ENCODE measurements at regions not wholly inside any gene's neighbourhood (a gene's known extent, or its start where the extent isn't known, plus 50 kb on each side); places are given as distances from the start of the nearest gene placed in this dataset.

DNA sequence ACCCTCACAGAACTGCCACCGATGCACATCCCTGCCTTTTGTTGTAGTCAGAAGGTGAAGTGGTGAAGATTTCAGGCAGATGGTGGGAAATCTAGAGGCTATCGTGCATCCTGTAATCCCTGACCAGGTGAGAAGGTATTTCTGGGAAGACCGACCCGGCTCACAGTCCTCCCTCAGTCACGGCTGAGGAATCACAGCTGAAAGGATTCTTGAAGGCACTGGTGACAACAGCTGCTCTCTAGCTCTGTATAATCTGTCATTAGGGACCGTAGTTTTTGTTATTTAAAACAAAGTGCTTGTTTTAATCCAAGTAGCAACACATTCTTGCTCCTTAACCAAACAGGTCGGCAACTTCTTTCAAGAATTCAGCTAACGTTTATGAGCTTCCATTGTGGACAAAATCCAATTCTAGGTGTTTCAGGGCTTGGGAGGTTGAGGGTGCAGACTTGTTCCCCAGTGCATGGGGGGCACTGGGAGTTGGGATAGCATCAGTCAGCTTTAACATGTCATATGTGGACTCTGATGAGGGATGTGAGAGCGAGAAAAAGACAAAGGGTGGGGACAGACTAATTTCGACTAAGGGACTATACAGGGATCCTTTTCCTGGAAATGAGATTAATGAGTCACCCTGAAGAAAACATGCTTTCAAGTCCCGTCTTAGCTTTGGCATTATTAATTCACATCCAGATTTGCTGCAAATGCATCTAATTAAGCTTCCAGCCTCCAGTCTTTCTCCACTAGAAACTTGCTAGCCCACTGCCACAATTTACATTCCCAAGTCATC is 141.0 kb upstream of the RASGRP1 start:
- Histone ChIP-seq H3K9me3 (replicated peaks; ENCODE audit: low read length) (no peaks in the 10 kb centered on the region), H3K27me3 (ENCODE audit: control insufficient read depth, insufficient read depth, low read length) (peaks cover 2% of the 10 kb centered on the region), H3K4me1 (ENCODE audit: control insufficient read depth, insufficient read depth, low read length) (peaks cover 6% of the 10 kb centered on the region), H3K4me3 (ENCODE audit: low read length) (no peak overlapping the region), H3K9ac (ENCODE audit: low read depth, low read length) (no peak overlapping the region), H3K4me2 (ENCODE audit: low read length) (no peak overlapping the region), H3K36me3 (ENCODE audit: insufficient read depth, low read length) (no peaks in the 10 kb centered on the region)

DNA sequence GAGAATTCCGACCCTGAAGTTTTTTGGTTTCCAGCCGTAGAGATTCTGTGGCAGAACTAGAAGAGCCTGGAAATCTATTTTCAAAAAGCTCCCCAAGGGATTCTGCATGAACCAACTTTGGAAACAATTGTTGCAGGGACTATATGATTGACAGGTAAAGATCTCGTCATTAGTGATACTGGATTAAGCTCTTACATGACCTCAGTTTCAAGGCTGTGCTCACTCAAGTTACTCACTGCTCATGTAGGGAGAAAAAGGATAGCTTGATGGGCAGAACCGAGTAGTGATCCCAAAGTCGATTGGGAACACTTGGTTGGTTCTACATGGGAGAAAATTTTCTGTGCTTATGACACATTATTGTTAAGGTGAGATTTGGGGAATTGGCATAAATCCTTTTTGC is 142.3 kb upstream of the RASGRP1 start:
- Histone ChIP-seq H3K36me3 (ENCODE audit: insufficient read depth, low read length) (no peaks in the 10 kb centered on the region), H3K4me2 (ENCODE audit: low read length) (no peak overlapping the region), H3K4me1 (ENCODE audit: control insufficient read depth, insufficient read depth, low read length) (peaks cover 6% of the 10 kb centered on the region), H3K27me3 (ENCODE audit: control insufficient read depth, insufficient read depth, low read length) (peaks cover 2% of the 10 kb centered on the region), H3K9ac (ENCODE audit: low read depth, low read length) (no peak overlapping the region), H3K9me3 (replicated peaks; ENCODE audit: low read length) (no peaks in the 10 kb centered on the region), H3K4me3 (ENCODE audit: low read length) (no peak overlapping the region)

DNA sequence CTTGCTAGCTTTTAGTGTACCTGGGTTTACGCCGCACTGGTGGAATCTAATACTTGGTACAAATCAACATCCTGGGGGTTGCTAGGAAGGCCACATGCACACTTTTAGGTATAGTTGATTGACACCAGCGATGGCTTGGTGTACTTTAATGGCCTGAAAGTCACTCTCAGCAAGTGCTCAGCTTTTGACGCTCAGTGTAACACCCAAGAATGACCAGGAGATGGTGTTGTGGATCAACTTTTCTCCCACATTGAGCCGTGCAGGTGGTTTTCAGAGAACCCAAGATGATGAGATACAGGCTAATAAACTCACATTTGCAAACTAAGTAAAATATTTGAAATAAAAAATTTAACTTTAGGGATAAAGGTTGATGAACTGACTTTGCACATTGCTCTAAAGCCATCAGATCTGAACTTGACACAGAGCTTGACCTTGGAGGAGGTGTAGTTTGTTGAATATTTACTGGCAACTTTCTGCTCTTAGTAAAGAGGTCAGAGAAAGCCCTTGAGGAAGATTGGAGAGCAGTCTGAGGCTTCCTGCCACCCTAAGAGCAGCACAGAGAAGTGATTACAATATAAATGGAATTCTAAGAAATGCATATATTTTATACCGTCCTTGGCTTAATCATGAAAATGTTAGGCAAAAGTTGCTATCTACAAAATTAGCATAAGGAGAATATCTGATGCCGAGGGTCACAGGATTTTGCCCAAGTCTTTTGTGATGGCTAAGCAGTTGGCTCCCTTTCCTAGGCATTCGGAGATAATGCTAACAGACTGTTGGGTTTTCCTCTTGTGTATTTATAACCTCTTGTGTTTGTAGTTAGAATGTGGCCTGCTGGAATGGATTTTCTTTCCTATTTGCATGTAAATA is 143.4 kb upstream of the RASGRP1 start:
- no peaks in the 10 kb centered on the region for H3K36me3 ChIP-seq (ENCODE audit: insufficient read depth, low read length)
- no peak overlapping the region for H3K9ac ChIP-seq (ENCODE audit: low read depth, low read length)
- peaks cover 2% of the 10 kb centered on the region for H3K27me3 ChIP-seq (ENCODE audit: control insufficient read depth, insufficient read depth, low read length)
- H3K4me1 ChIP-seq (ENCODE audit: control insufficient read depth, insufficient read depth, low read length) = peaks cover 6% of the 10 kb centered on the region
- no peak overlapping the region for H3K4me3 ChIP-seq (ENCODE audit: low read length)
- no peak overlapping the region for H3K4me2 ChIP-seq (ENCODE audit: low read length)
- no peaks in the 10 kb centered on the region for H3K9me3 ChIP-seq (replicated peaks; ENCODE audit: low read length)

DNA sequence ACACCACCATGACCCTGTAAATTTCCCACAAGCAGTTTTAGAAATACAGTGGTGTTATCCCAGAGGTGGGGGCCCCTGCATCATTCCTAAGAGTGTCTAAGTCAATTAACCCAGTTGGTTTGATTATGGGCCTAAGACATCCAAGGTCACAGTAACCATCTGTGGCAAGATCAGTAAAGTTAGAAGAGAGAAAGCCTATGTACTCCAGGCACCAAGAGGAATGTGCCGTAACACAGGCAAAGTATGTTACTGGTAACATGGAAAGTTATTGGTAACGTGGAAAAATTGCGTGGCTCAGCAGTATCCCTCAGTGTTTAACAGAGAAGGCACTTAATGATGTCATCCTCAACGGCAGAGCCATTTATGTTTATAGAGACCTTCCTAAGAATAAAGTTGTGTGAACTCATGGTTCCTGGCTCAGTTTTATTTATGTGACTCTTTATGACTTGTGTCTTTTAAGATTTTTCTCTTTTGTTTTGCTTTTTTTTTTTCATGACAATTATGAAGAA is 144.1 kb upstream of the RASGRP1 start:
- no peaks in the 10 kb centered on the region for H3K36me3 ChIP-seq (ENCODE audit: insufficient read depth, low read length)
- H3K4me3 ChIP-seq (ENCODE audit: low read length) = no peak overlapping the region
- H3K9me3 ChIP-seq (replicated peaks; ENCODE audit: low read length) = no peaks in the 10 kb centered on the region
- H3K9ac ChIP-seq (ENCODE audit: low read depth, low read length) = no peak overlapping the region
- H3K4me2 ChIP-seq (ENCODE audit: low read length) = no peak overlapping the region
- peaks cover 2% of the 10 kb centered on the region for H3K27me3 ChIP-seq (ENCODE audit: control insufficient read depth, insufficient read depth, low read length)
- peaks cover 9% of the 10 kb centered on the region for H3K4me1 ChIP-seq (ENCODE audit: control insufficient read depth, insufficient read depth, low read length)

DNA sequence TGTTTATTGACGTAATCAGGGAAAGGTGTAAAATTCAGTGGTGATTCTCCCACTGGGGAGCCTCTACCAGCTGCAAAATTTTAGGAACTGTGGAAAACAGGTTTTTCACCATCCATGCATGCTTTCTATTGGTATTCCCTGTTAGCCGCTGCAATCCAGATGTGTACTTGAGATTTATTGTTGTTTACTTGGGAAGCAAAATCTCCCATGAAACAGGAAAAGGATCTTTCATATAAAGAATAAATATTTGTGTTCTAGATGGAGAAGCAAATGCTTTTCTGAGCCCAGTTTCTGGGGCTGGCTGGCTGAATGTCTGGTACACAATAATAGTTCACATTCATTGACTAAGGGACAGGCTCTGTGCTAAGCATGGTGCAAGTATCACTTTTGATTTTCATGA is 144.6 kb upstream of the RASGRP1 start:
- Histone ChIP-seq H3K4me2 (ENCODE audit: low read length) (no peak overlapping the region), H3K9me3 (replicated peaks; ENCODE audit: low read length) (no peaks in the 10 kb centered on the region), H3K4me1 (ENCODE audit: control insufficient read depth, insufficient read depth, low read length) (peaks cover 13% of the 10 kb centered on the region), H3K9ac (ENCODE audit: low read depth, low read length) (no peak overlapping the region), H3K27me3 (ENCODE audit: control insufficient read depth, insufficient read depth, low read length) (peaks cover 2% of the 10 kb centered on the region), H3K36me3 (ENCODE audit: insufficient read depth, low read length) (no peaks in the 10 kb centered on the region), H3K4me3 (ENCODE audit: low read length) (no peak overlapping the region)

GRCh38 chr15:38714309-38715072 is 149.9 kb upstream of the RASGRP1 start:
- H3K9ac ChIP-seq (ENCODE audit: low read depth, low read length) = peak overlapping the region; percentile 74
- no peaks in the 10 kb centered on the region for H3K9me3 ChIP-seq (replicated peaks; ENCODE audit: low read length)
- peak overlapping the region; percentile 23 for H3K4me2 ChIP-seq (ENCODE audit: low read length)
- no peaks in the 10 kb centered on the region for H3K27me3 ChIP-seq (ENCODE audit: control insufficient read depth, insufficient read depth, low read length)
- peaks cover 22% of the 10 kb centered on the region for H3K4me1 ChIP-seq (ENCODE audit: control insufficient read depth, insufficient read depth, low read length)
- no peak overlapping the region for H3K4me3 ChIP-seq (ENCODE audit: low read length)
- H3K36me3 ChIP-seq (ENCODE audit: insufficient read depth, low read length) = no peaks in the 10 kb centered on the region

DNA sequence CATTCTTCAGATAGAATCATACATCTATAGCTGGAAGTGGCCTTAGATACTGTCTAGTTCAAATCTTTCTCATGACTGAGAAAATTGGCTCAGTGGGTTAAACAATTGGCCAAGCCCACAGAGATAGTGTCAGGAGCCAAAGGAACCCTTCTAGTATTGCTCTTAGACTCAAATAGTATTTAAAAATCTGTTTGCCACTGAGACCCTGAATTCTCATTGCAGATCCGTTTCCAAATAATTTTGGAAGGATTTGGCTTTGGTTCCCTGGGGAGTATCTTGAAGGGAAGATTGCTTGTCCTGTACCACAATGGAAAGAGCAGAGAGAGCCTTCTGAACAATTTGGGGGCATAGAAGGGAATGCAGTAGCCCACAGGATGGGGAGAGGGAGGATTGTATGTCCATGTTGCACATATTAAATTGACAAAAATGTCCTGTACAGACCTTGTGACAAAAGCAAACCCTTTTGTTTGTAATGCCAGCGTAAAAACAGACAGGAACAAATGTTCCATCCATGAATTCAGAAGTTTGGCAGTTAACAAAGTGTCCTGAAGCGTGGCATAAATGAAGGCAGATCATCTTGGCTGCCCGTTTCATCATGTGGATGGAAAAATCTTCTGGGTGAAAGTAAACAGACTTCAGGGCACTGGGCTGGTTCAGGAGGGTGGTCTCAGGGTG is 156.4 kb upstream of the RASGRP1 start:
- H3K9ac ChIP-seq (ENCODE audit: low read depth, low read length) = peak overlapping the region; percentile 35
- H3K4me2 ChIP-seq (ENCODE audit: low read length) = no peak overlapping the region
- H3K27me3 ChIP-seq (ENCODE audit: control insufficient read depth, insufficient read depth, low read length) = peaks cover under 1% of the 10 kb centered on the region
- H3K4me1 ChIP-seq (ENCODE audit: control insufficient read depth, insufficient read depth, low read length) = peaks cover 10% of the 10 kb centered on the region
- no peaks in the 10 kb centered on the region for H3K9me3 ChIP-seq (replicated peaks; ENCODE audit: low read length)
- no peak overlapping the region for H3K4me3 ChIP-seq (ENCODE audit: low read length)
- no peaks in the 10 kb centered on the region for H3K36me3 ChIP-seq (ENCODE audit: insufficient read depth, low read length)

DNA sequence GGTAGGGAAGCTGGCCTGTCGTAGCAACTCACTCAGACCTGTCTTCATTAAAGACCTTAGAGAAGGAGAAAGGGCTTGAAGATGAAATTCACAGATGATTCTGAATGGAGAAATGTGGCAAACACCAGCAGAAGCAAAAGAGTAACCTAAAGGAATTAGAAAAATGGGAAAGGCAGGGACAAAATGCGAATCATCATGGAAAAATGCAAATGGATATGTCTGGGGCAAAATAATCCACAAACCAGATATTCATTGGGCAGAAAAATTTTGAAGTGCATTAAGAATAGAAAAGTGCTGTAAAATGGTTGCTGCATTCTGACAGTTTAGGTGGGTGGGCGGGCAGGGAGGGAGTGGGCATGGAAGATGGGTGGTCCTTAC is 156.9 kb upstream of the RASGRP1 start:
- H3K9me3 ChIP-seq (replicated peaks; ENCODE audit: low read length) = no peaks in the 10 kb centered on the region
- no peaks in the 10 kb centered on the region for H3K36me3 ChIP-seq (ENCODE audit: insufficient read depth, low read length)
- H3K4me3 ChIP-seq (ENCODE audit: low read length) = no peak overlapping the region
- peaks cover 5% of the 10 kb centered on the region for H3K27me3 ChIP-seq (ENCODE audit: control insufficient read depth, insufficient read depth, low read length)
- H3K4me1 ChIP-seq (ENCODE audit: control insufficient read depth, insufficient read depth, low read length) = peaks cover 10% of the 10 kb centered on the region
- peak overlapping the region; percentile 35 for H3K9ac ChIP-seq (ENCODE audit: low read depth, low read length)
- no peak overlapping the region for H3K4me2 ChIP-seq (ENCODE audit: low read length)

DNA sequence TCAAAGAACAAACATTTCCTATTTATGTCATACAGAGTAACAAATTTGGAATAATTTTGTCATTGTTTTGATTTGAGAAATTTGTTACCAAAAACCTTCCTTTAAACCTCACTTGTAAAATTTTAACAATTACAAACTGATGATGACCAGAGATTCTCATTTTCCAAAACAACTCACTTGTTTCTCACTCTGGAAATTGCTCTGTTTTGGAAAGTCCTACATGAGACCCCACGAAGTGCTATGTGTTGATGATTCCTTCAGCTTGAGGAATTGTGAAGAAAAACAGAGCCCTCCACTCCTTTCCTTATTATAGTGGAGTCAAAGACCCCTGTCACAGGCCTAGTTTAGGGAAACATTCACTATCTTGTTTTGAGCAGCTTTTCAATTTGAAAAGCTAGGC is 157.6 kb upstream of the RASGRP1 start:
- Histone ChIP-seq H3K4me2 (ENCODE audit: low read length) (no peak overlapping the region), H3K9ac (ENCODE audit: low read depth, low read length) (no peak overlapping the region), H3K27me3 (ENCODE audit: control insufficient read depth, insufficient read depth, low read length) (peaks cover 10% of the 10 kb centered on the region), H3K4me3 (ENCODE audit: low read length) (no peak overlapping the region), H3K36me3 (ENCODE audit: insufficient read depth, low read length) (no peaks in the 10 kb centered on the region), H3K4me1 (ENCODE audit: control insufficient read depth, insufficient read depth, low read length) (peaks cover 10% of the 10 kb centered on the region), H3K9me3 (replicated peaks; ENCODE audit: low read length) (no peaks in the 10 kb centered on the region)

DNA sequence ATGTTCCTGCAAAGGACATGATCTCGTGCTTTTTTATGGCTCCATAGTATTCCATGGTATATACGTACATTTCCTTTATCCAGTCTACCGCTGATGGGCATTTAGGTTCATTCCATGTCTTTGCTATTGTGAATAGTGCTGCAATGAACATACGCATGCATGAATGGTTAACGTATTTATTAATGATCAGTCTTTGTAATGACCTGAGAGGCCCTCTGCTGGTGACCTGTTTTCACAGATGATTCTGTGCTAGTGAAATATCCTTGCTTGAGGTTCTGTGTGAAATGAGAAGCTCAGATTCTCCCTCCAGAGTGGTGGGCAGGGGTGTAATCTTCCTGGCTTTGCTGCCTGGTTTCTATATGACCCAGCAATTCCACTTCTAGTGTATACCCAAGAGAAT is 160.2 kb upstream of the RASGRP1 start:
- Histone ChIP-seq H3K36me3 (ENCODE audit: insufficient read depth, low read length) (no peaks in the 10 kb centered on the region), H3K9me3 (replicated peaks; ENCODE audit: low read length) (no peaks in the 10 kb centered on the region), H3K27me3 (ENCODE audit: control insufficient read depth, insufficient read depth, low read length) (peaks cover 13% of the 10 kb centered on the region), H3K4me2 (ENCODE audit: low read length) (no peak overlapping the region), H3K4me1 (ENCODE audit: control insufficient read depth, insufficient read depth, low read length) (peaks cover 10% of the 10 kb centered on the region), H3K4me3 (ENCODE audit: low read length) (no peak overlapping the region), H3K9ac (ENCODE audit: low read depth, low read length) (no peak overlapping the region)

DNA sequence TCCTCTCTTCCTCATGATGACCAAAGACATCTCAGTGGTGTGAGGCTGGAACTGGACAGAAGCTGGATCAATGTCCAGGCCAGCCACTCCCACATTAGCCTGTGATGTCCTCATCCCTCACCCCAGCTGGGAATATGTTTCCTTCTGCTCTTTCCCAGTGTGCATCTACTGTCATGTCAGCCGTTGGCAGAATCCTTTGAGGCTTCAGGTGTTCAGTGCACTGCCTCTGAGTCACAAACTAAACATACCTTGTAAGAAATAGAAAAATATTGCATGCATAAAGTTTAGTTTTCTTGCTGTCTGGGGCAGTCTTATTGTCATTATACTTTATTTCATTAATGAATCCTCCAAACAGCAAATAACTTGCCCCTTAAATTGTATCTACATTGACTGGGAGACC is 161.6 kb upstream of the RASGRP1 start:
- H3K9ac ChIP-seq (ENCODE audit: low read depth, low read length) = no peak overlapping the region
- no peak overlapping the region for H3K4me3 ChIP-seq (ENCODE audit: low read length)
- H3K27me3 ChIP-seq (ENCODE audit: control insufficient read depth, insufficient read depth, low read length) = peaks cover 13% of the 10 kb centered on the region
- no peaks in the 10 kb centered on the region for H3K36me3 ChIP-seq (ENCODE audit: insufficient read depth, low read length)
- no peaks in the 10 kb centered on the region for H3K9me3 ChIP-seq (replicated peaks; ENCODE audit: low read length)
- peaks cover 4% of the 10 kb centered on the region for H3K4me1 ChIP-seq (ENCODE audit: control insufficient read depth, insufficient read depth, low read length)
- H3K4me2 ChIP-seq (ENCODE audit: low read length) = no peak overlapping the region

Measured in skeletal muscle satellite cell (primary cell).